ENCODE measurements at regions not wholly inside any gene's neighbourhood (a gene's known extent, or its start where the extent isn't known, plus 50 kb on each side); places are given as distances from the start of the nearest gene placed in this dataset.

DNA sequence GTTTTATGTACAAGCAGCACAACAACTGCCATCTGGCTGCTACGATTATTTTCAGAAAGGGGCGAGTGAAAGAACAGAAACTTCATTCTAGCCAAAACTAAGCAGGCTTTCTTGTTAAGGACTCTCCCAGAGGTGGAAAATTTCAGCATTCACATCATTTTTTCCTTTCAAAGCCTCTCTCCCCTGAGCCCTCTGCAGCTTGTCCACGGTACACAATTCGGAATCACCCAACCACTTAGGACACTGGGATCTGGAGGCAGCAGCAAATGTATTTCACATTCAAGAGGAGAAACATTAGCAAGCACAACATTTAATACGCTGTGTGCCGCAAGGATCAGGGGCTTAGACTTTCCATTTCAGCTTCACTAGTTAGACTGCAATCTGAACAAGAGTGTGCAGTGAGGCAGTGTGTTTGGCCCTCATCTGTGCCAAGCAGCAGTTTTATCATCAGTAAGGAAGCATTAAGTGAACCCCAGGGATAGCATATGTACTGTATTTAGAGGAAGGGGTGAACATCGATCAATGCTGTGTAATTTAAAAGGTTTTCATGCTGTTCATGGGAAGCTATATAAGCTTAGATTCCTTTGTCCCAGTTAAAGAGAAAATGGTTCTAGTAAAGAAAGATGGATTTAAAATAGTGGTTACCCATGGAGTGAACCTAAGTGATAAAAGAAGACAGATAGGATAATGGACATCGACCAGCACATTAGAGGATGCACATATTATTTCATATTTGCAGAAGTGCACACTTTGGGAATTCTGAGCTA, 504.9 kb downstream of the TBL1XR1 start:
- H3K36me3 ChIP-seq: no peaks in the 10 kb centered on the region
- no peak for TF ChIP-seq POLR2A (IDR thresholded peaks at IDR 0.05)
- TF ChIP-seq, protein P1, sequence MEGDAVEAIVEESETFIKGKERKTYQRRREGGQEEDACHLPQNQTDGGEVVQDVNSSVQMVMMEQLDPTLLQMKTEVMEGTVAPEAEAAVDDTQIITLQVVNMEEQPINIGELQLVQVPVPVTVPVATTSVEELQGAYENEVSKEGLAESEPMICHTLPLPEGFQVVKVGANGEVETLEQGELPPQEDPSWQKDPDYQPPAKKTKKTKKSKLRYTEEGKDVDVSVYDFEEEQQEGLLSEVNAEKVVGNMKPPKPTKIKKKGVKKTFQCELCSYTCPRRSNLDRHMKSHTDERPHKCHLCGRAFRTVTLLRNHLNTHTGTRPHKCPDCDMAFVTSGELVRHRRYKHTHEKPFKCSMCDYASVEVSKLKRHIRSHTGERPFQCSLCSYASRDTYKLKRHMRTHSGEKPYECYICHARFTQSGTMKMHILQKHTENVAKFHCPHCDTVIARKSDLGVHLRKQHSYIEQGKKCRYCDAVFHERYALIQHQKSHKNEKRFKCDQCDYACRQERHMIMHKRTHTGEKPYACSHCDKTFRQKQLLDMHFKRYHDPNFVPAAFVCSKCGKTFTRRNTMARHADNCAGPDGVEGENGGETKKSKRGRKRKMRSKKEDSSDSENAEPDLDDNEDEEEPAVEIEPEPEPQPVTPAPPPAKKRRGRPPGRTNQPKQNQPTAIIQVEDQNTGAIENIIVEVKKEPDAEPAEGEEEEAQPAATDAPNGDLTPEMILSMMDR (IDR thresholded peaks at IDR 0.05): no peak
- H3K27ac ChIP-seq: no peak overlapping the region
- no peak overlapping the region for H3K4me3 ChIP-seq
- H3K4me1 ChIP-seq: no peaks in the 10 kb centered on the region
- H3K27me3 ChIP-seq: no peaks in the 10 kb centered on the region
- H3K9me3 ChIP-seq: no peaks in the 10 kb centered on the region
- no peak for DNase-seq

DNA sequence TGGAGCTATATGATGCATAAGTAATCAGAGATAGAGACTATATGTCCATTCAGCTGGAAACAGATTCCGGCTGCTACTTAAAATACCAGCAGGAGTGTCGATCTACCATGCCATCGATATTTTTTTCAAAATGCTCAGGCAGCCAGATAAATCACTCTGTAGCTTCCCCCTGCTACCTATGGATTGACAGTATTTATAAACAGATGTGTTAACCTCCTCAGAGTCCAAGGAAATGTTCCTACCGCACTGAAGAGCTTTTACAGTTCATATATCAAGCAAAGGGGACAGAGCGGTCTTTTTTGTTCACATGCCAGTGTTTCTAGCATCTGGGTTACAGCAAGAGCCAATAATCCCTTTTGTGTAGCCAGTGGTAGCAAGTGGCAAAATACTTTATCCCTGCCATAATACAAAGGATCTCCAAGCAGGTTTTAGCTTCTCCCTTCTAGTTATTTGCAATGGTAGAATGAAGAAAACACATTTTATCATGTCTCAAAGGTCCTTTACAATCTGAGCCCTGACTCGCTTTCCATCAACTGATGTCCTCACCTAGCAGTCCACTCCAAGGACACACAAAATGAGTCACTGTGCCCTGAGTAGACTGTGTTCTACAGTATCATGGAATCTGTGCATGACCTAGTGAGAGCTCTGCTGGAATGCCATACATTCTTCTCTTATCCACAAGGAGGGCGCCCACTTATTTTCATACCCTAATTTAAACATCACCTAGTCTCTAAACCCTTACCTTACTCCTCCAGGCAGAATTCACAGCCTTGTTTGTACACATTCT, 507.0 kb downstream of the TBL1XR1 start:
- Histone ChIP-seq H3K27ac (no peak overlapping the region), H3K36me3 (no peaks in the 10 kb centered on the region), H3K27me3 (no peaks in the 10 kb centered on the region), H3K9me3 (no peaks in the 10 kb centered on the region), H3K4me1 (no peaks in the 10 kb centered on the region), H3K4me3 (no peak overlapping the region)
- TF ChIP-seq POLR2A (IDR thresholded peaks at IDR 0.05): no peak
- TF ChIP-seq, protein P1 (IDR thresholded peaks at IDR 0.05): no peak
- DNase-seq: no peak

DNA sequence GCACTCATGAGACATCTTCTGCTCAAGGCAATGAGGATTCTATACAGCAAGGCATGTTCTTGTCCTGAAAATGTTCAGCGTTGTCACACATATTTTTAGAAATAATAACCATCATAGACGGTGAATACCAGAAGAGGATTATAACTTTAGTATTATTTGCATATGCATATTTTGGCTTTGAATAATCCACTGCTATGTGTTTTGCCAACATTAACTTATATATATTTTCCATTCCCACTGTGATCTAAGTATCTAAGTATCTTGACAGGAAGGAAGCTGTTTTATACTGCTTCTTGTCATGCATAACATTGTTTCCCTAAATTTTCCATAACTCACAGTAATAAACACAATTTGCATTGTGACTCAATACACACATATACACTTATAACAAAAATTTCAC, 509.5 kb downstream of the TBL1XR1 start:
- Histone ChIP-seq H3K4me1 (no peaks in the 10 kb centered on the region), H3K27me3 (no peaks in the 10 kb centered on the region), H3K9me3 (no peaks in the 10 kb centered on the region), H3K4me3 (no peak overlapping the region), H3K36me3 (no peaks in the 10 kb centered on the region), H3K27ac (no peak overlapping the region)
- no peak for DNase-seq
- no peak for TF ChIP-seq POLR2A (IDR thresholded peaks at IDR 0.05)
- TF ChIP-seq, protein P1 (IDR thresholded peaks at IDR 0.05): no peak

DNA sequence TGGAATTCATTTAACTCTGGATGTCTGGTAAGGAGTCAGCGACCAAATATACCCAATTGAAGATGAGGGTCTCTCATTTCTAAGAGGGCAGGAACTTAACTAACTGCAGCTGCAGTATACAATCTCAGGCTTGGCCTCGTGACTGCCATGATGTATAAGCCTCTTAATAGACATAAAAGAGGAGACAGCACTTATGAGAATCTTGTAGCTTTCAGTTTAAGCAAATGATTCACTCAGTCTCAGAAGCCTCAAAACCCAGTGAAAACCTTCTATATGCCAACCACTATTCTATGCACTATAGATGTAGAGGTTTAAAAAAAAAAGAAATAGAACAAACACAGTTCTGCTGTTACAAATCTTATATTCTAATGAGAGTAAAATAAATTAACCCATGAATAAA, 513.9 kb downstream of the TBL1XR1 start:
- Histone ChIP-seq H3K9me3 (no peaks in the 10 kb centered on the region), H3K4me1 (no peaks in the 10 kb centered on the region), H3K27ac (no peak overlapping the region), H3K27me3 (no peaks in the 10 kb centered on the region), H3K36me3 (no peaks in the 10 kb centered on the region), H3K4me3 (no peak overlapping the region)
- TF ChIP-seq, protein P1 (IDR thresholded peaks at IDR 0.05): no peak
- no peak for TF ChIP-seq POLR2A (IDR thresholded peaks at IDR 0.05)
- DNase-seq: no peak

DNA sequence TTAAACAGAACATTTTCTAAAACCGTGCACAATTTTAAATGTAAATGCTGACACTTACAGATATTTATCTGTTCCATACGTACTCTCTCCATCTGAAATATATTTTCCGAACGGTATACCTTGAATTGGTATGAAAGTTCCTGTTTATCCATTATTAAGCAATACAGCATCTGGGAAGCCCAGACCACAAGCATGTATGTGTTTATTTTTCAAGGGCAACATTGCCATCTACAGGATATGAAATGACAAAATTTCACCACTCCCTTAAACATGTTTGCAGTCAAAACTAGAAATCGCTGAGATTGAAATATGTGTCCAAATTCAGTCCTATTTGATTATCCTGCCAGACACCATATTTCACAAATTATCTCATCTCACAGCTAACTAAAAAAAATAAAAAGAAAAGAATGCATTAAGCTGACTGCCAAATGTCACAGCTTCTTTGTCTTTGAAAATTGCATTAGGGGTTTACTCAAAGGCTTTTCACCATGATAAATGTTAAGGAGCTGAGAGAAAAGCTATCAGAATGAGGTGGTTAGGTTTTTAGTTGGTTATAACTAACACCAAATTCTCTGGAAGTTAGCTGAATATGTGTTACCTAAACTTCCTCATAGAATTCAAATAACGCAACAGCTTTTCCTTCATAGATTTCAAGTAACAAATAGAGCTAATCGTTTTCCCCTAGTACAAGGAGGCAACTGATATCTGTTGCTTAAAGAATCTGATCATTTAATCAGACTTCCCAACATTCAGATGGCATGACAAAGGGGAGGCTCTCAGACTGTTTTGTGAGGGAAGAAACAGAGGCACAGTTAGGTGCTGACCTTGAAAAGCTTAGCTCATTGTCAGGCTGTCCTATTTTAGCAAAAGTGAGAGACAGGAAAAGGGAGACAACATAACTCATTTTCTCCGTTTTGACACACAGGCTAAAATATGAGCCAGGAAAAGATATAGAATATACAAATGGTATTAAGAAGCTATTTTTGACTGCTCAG, 533.1 kb downstream of the TBL1XR1 start:
- TF ChIP-seq, protein P1 (IDR thresholded peaks at IDR 0.05): peak in 1 of 6 experiments; percentile 17
- TF ChIP-seq POLR2A (IDR thresholded peaks at IDR 0.05): no peak
- Histone ChIP-seq H3K27ac (no peak overlapping the region), H3K9me3 (no peaks in the 10 kb centered on the region), H3K27me3 (no peaks in the 10 kb centered on the region), H3K36me3 (no peaks in the 10 kb centered on the region), H3K4me1 (no peaks in the 10 kb centered on the region), H3K4me3 (no peak overlapping the region)
- no peak for DNase-seq

Measured in Peyer's patch (tissue), 4 donors.